ENCODE measurements at regions not wholly inside any gene's neighbourhood (a gene's known extent, or its start where the extent isn't known, plus 50 kb on each side); places are given as distances from the start of the nearest gene placed in this dataset.
A peak's percentile ranks its signal among the peaks of the same experiment; 100 is the strongest.

DNA sequence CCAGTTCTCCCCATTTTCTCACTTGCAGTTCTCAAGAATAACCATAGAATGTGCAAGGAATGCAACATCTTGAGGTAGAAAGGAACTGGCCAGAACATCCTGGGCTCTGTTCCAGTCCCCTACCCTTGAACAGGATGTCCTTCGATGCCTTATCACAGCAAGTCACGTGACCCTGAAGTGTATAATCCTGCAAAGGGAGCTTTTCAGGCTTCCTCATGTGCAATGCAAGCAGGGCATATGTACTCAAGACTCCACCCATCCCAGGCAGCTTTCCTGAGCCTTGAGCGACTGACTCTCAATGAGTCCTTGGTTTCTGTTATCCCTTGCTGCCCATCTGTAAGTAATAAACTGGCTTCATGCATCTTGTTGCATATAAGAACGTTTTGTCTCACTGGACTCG is 311.0 kb downstream of the MRPL39 start:
- no peak overlapping the region for H3K4me3 ChIP-seq (ENCODE audit: insufficient read depth, low read depth, low read length)
- in situ Hi-C loops (cut with MboI; ENCODE audit: low sequenced_read_pairs) (no loop called here), dilution Hi-C loops (cut with HindIII; ENCODE audit: low sequenced_read_pairs, unreplicated experiment) (no loop called here), intact Hi-C loops (cut with micrococcal nuclease) (no loop called here)
- H3K9me1 ChIP-seq (ENCODE audit: insufficient read depth, low read length) = no peaks in the 10 kb centered on the region
- H3K79me1 ChIP-seq (ENCODE audit: low read depth in 1 of 2, low read length in 2 of 2) = no peaks in the 10 kb centered on the region
- no peak overlapping the region for H4K5ac ChIP-seq (ENCODE audit: low read depth, low read length)
- H3K27ac ChIP-seq (ENCODE audit: insufficient read depth, low read length) = no peak overlapping the region
- no peak overlapping the region for H3K4me2 ChIP-seq (ENCODE audit: low read depth, low read length)
- no peak overlapping the region for H2BK120ac ChIP-seq (ENCODE audit: low read depth, low read length)
- ChIA-PET CTCF (interaction anchor here (0.6 kb wide), 1 partner anchor 13 kb away, joined by 4 read pairs; no protein-coding TSS in a partner anchor), POLR2A (ENCODE audit: unreplicated experiment) (no interaction called here)
- H3K9ac ChIP-seq (ENCODE audit: low read depth, low read length) = no peak overlapping the region
- no peaks in the 10 kb centered on the region for H3K27me3 ChIP-seq (ENCODE audit: control insufficient read depth, insufficient read depth, low read length)
- DNase-seq (no peak), ATAC-seq (ENCODE audit: low read depth) (no peak)
- no peaks in the 10 kb centered on the region for H3K36me3 ChIP-seq (ENCODE audit: control insufficient read depth, insufficient read depth, low read length)
- peak overlapping the region; percentile 25 for H2AFZ ChIP-seq (replicated peaks; ENCODE audit: low read length, poor library complexity)
- H3K4ac ChIP-seq (ENCODE audit: low read depth, low read length) = no peak overlapping the region
- BruUV-seq (replicated peaks) = no TSS peak
- no peak overlapping the region for H3K56ac ChIP-seq (ENCODE audit: extremely low read depth, insufficient read depth, low read length)
- no peak overlapping the region for H2AK5ac ChIP-seq (ENCODE audit: low read depth, low read length)
- no peak overlapping the region for H2AK9ac ChIP-seq (replicated peaks; ENCODE audit: low read depth, low read length, poor library complexity)
- no peak overlapping the region for H3K23ac ChIP-seq (ENCODE audit: low read depth, low read length)
- WGBS, 2 experiments (ENCODE audit: extremely low coverage in 2 of 2, insufficient read length in 1 of 2) = 64% methylated on average over 3 of the region's 5 CpGs; no CpG with 5 or more reads in 1 of the 2 experiments
- no peak overlapping the region for H4K91ac ChIP-seq (ENCODE audit: insufficient read depth, low read depth, low read length)
- H4K20me1 ChIP-seq (ENCODE audit: insufficient read depth, low read length) = no peaks in the 10 kb centered on the region
- H4K8ac ChIP-seq (ENCODE audit: low read depth in 2 of 2, low read length in 2 of 2) = no peak overlapping the region
- no peak overlapping the region for H2BK5ac ChIP-seq (ENCODE audit: low read depth, low read length, poor library complexity, severe bottlenecking)
- H3K18ac ChIP-seq (ENCODE audit: low read depth, low read length) = no peak overlapping the region
- H3K14ac ChIP-seq (replicated peaks; ENCODE audit: low read depth, low read length) = no peak overlapping the region
- TF ChIP-seq MAZ (IDR thresholded peaks at IDR 0.05; ENCODE audit: borderline replicate concordance, low read depth, low read length) = no peak
- no peak for TF ChIP-seq RCOR1 (IDR thresholded peaks at IDR 0.05; ENCODE audit: insufficient replicate concordance, low read length)
- TF ChIP-seq ELK1 (IDR thresholded peaks at IDR 0.05; ENCODE audit: borderline replicate concordance, low read depth, low read length) = no peak
- no peak for TF ChIP-seq NFE2L2 (IDR thresholded peaks at IDR 0.05; ENCODE audit: low read depth, low read length)
- no peak for TF ChIP-seq CEBPB (IDR thresholded peaks at IDR 0.05; ENCODE audit: low read depth, low read length)
- TF ChIP-seq CHD1 (IDR thresholded peaks at IDR 0.05; ENCODE audit: low read depth, low read length) = no peak
- TF ChIP-seq USF2 (IDR thresholded peaks at IDR 0.05; ENCODE audit: low read depth, low read length) = no peak
- TF ChIP-seq POLR2A (IDR thresholded peaks at IDR 0.05; ENCODE audit: low read depth, low read length) = no peak
- no peak for TF ChIP-seq SMC3 (IDR thresholded peaks at IDR 0.05; ENCODE audit: low read depth, low read length)
- TF ChIP-seq FOS (IDR thresholded peaks at IDR 0.05; ENCODE audit: low read depth, low read length) = no peak
- TF ChIP-seq, protein P1, sequence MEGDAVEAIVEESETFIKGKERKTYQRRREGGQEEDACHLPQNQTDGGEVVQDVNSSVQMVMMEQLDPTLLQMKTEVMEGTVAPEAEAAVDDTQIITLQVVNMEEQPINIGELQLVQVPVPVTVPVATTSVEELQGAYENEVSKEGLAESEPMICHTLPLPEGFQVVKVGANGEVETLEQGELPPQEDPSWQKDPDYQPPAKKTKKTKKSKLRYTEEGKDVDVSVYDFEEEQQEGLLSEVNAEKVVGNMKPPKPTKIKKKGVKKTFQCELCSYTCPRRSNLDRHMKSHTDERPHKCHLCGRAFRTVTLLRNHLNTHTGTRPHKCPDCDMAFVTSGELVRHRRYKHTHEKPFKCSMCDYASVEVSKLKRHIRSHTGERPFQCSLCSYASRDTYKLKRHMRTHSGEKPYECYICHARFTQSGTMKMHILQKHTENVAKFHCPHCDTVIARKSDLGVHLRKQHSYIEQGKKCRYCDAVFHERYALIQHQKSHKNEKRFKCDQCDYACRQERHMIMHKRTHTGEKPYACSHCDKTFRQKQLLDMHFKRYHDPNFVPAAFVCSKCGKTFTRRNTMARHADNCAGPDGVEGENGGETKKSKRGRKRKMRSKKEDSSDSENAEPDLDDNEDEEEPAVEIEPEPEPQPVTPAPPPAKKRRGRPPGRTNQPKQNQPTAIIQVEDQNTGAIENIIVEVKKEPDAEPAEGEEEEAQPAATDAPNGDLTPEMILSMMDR (conservative IDR thresholded peaks at IDR 0.05; ENCODE audit: low read depth, low read length) = no peak
- TF ChIP-seq MXI1 (IDR thresholded peaks at IDR 0.05; ENCODE audit: borderline replicate concordance, low read depth, low read length) = no peak
- no peak for TF ChIP-seq MAFK (IDR thresholded peaks at IDR 0.05; ENCODE audit: low read depth, low read length)
- TF ChIP-seq BHLHE40 (IDR thresholded peaks at IDR 0.05; ENCODE audit: low read depth, low read length) = no peak
- H3K4me1 ChIP-seq (ENCODE audit: control insufficient read depth, insufficient read depth, low read length) = no peaks in the 10 kb centered on the region
- H2BK15ac ChIP-seq (ENCODE audit: low read depth, low read length) = no peak overlapping the region
- no peak overlapping the region for H2BK20ac ChIP-seq (ENCODE audit: low read depth, low read length)
- H3K9me3 ChIP-seq (ENCODE audit: control insufficient read depth, insufficient read depth, low read length) = no peaks in the 10 kb centered on the region

Measured in IMR-90 (cell line).